ENCODE measurements at regions not wholly inside any gene's neighbourhood (a gene's known extent, or its start where the extent isn't known, plus 50 kb on each side); places are given as distances from the start of the nearest gene placed in this dataset.

DNA sequence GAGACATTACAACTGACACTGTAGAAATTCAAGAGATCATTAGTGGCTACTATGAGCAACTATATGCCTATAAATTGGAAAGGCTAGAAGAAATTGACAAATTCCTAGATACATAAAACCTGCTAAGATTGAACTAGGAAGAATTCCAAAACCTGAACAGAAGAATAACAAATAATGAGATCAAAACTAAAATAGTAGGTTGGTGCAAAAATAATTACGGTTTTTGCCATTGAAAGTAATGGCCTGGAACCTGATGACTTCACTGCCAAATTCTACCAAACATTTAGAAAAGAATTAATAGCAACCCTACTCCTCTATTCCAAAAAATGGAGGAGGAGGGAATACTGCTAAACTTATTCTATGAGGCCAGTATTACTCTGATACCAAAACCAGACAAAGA, 824.9 kb downstream of the KLHL13 start:
- TF ChIP-seq, protein P1, sequence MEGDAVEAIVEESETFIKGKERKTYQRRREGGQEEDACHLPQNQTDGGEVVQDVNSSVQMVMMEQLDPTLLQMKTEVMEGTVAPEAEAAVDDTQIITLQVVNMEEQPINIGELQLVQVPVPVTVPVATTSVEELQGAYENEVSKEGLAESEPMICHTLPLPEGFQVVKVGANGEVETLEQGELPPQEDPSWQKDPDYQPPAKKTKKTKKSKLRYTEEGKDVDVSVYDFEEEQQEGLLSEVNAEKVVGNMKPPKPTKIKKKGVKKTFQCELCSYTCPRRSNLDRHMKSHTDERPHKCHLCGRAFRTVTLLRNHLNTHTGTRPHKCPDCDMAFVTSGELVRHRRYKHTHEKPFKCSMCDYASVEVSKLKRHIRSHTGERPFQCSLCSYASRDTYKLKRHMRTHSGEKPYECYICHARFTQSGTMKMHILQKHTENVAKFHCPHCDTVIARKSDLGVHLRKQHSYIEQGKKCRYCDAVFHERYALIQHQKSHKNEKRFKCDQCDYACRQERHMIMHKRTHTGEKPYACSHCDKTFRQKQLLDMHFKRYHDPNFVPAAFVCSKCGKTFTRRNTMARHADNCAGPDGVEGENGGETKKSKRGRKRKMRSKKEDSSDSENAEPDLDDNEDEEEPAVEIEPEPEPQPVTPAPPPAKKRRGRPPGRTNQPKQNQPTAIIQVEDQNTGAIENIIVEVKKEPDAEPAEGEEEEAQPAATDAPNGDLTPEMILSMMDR (IDR thresholded peaks at IDR 0.05; ENCODE audit: low read depth, low read length): no peak
- Histone ChIP-seq H3K9me3 (ENCODE audit: severe bottlenecking) (no peaks in the 10 kb centered on the region), H3K4me3 (ENCODE audit: low read depth, low read length) (no peak overlapping the region), H3K27me3 (ENCODE audit: insufficient read depth, low read depth, severe bottlenecking) (peaks cover 12% of the 10 kb centered on the region), H3K36me3 (no peaks in the 10 kb centered on the region), H3K27ac (no peak overlapping the region)
- no peak for DNase-seq

DNA sequence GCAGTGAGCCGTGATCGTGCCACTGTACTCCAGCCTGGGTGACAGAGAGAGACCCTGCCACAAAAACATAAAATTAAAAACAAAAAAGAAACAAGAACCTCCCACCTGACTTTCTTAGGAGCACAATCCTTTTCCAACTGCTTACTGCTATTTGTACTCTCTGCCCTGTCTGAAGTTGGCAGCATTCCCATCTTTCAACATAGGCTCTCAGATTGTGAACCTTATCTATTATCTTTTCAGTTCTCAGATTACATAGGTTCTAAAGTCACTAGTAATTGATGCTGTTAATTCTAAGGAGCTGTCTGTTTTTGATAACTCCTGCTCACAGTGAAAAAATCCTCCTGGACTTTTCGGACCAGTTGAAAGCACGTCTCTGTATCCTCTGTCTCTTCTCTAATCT, 812.2 kb upstream of the CT83 start:
- no peaks in the 10 kb centered on the region for H3K36me3 ChIP-seq
- no peak for DNase-seq
- no peaks in the 10 kb centered on the region for H3K9me3 ChIP-seq (ENCODE audit: severe bottlenecking)
- TF ChIP-seq, protein P1 (IDR thresholded peaks at IDR 0.05; ENCODE audit: low read depth, low read length): no peak
- H3K27ac ChIP-seq: no peak overlapping the region
- H3K4me3 ChIP-seq (ENCODE audit: low read depth, low read length): no peak overlapping the region
- peaks cover 15% of the 10 kb centered on the region for H3K27me3 ChIP-seq (ENCODE audit: insufficient read depth, low read depth, severe bottlenecking)

Measured in WERI-Rb-1 (cell line).